ENCODE measurements at regions not wholly inside any gene's neighbourhood (a gene's known extent, or its start where the extent isn't known, plus 50 kb on each side); places are given as distances from the start of the nearest gene placed in this dataset.

GRCh38 chr17:52537421-52537820 is 378.9 kb upstream of the CA10 start:
- Histone ChIP-seq H2AFZ (ENCODE audit: low read depth, low read length) (no peak overlapping the region), H3K4me1 (ENCODE audit: control insufficient read depth, extremely low read depth, insufficient read depth, low read length) (no peaks in the 10 kb centered on the region), H3K4me2 (ENCODE audit: insufficient read depth, low read length) (no peak overlapping the region), H3K36me3 (ENCODE audit: control insufficient read depth in 2 of 2, extremely low read depth in 1 of 2, insufficient read depth in 2 of 2, low read length in 2 of 2) (no peaks in the 10 kb centered on the region), H3K27me3 (ENCODE audit: control insufficient read depth in 2 of 2, insufficient read depth in 2 of 2, low read length in 2 of 2) (no peaks in the 10 kb centered on the region), H3K9ac (replicated peaks; ENCODE audit: extremely low read depth, insufficient read depth, low read length) (no peak overlapping the region), H3K9me3 (replicated peaks; ENCODE audit: control insufficient read depth, insufficient read depth, low read length) (peaks cover 2% of the 10 kb centered on the region), H3K4me3 (replicated peaks in 1 of 3; ENCODE audit: insufficient read depth in 1 of 3, low read depth in 1 of 3, low read length in 3 of 3) (no peak overlapping the region), H3K79me2 (ENCODE audit: control insufficient read depth, insufficient read depth, low read length) (no peaks in the 10 kb centered on the region), H3K27ac (ENCODE audit: insufficient read depth, low read depth, low read length) (no peak overlapping the region), H4K20me1 (replicated peaks; ENCODE audit: control insufficient read depth, extremely low read depth, insufficient read depth, low read length) (no peaks in the 10 kb centered on the region), H3K9me1 (replicated peaks; ENCODE audit: control insufficient read depth, extremely low read depth, insufficient read depth, low read length) (no peaks in the 10 kb centered on the region)
- DNase-seq (ENCODE audit: low read depth, low spot score) (no peak), FAIRE-seq (no peak)
- POLR2A ChIA-PET = no interaction called here
- TF ChIP-seq MYC (IDR thresholded peaks at IDR 0.05; ENCODE audit: low read depth, low read length) (no peak), GATA2 (IDR thresholded peaks at IDR 0.05; ENCODE audit: insufficient read depth, insufficient read length, low read depth, low read length) (no peak), POLR2A (IDR thresholded peaks at IDR 0.05; ENCODE audit: low read depth, low read length) (no peak), MAX (IDR thresholded peaks at IDR 0.05; ENCODE audit: insufficient read depth, insufficient read length) (no peak), JUN (IDR thresholded peaks at IDR 0.05; ENCODE audit: borderline replicate concordance, insufficient read depth, insufficient read length, low read depth) (no peak), EZH2 (IDR thresholded peaks at IDR 0.05; ENCODE audit: borderline replicate concordance, low read depth, low read length, severe bottlenecking) (no peak), CTCF (IDR thresholded peaks at IDR 0.05; ENCODE audit: extremely low read depth in 1 of 2, insufficient read depth in 1 of 2, low read depth in 1 of 2, low read length in 2 of 2) (no peak), POLR2AphosphoS5 (IDR thresholded peaks at IDR 0.05; ENCODE audit: insufficient read depth, low read depth, low read length) (no peak), FOS (IDR thresholded peaks at IDR 0.05; ENCODE audit: borderline replicate concordance, insufficient read depth, low read length) (no peak)
- dilution Hi-C loops (cut with MboI; ENCODE audit: extremely low pct_ligation_motif_present, low sequenced_read_pairs) (no loop called here), intact Hi-C loops (cut with micrococcal nuclease) (no loop called here)
- CTCF ChIA-PET = no interaction called here
- BruUV-seq (replicated peaks) = no TSS peak
